Coronary artery (tissue), 2 donors: ENCODE measurements at regions not wholly inside any gene's neighbourhood (a gene's known extent, or its start where the extent isn't known, plus 50 kb on each side); places are given as distances from the start of the nearest gene placed in this dataset.

Experiments
- DNase-seq: peaks from one replicate; pipeline ENCODE4 v3.0.0-alpha.2; 2017; ENCODE audit warnings: low spot score
- H3K27ac ChIP-seq, 2 donors: fragments of 200-600 bp; sonication (generic); one replicate each; pipeline ENCODE4 v1.5.1; 2016 to 2019
- H3K4me3 ChIP-seq: fragments of 200-600 bp; sonication (generic); 2 replicates; pipeline ENCODE4 v1.5.1; 2016; ENCODE audit warnings: mild to moderate bottlenecking, moderate library complexity
- CTCF ChIP-seq: fragments of 200-600 bp; sonication (generic); IDR thresholded peaks from one replicate; pipeline ENCODE4 v1.5.1; 2019; ENCODE audit warnings: antibody characterized with exemption

GRCh38 chr12:17370621-17371020, 719.4 kb downstream of the RERGL start:
- H3K27ac ChIP-seq: no peak overlapping the region
- H3K4me3 ChIP-seq: no peak overlapping the region
- DNase-seq: no peak
- no peak for TF ChIP-seq CTCF

GRCh38 chr12:17369556-17369955, 720.4 kb downstream of the RERGL start:
- no peak for TF ChIP-seq CTCF

GRCh38 chr12:17361224-17361623, 728.8 kb downstream of the RERGL start:
- no peak for TF ChIP-seq CTCF
- DNase-seq: no peak
- Histone ChIP-seq H3K4me3 (no peak overlapping the region), H3K27ac (no peak overlapping the region)

More at GRCh38 chr12:17369556-17369955, 720.4 kb downstream of the RERGL start:
- no peak overlapping the region for H3K27ac ChIP-seq
- no peak for DNase-seq
- no peak overlapping the region for H3K4me3 ChIP-seq

- Histone ChIP-seq H3K4me3 (no peak overlapping the region), H3K27ac (no peak overlapping the region)
- DNase-seq: no peak
- no peak for TF ChIP-seq CTCF
Observed at GRCh38 chr12:17358835-17359234, 731.2 kb downstream of the RERGL start.

- Histone ChIP-seq H3K27ac (no peak overlapping the region), H3K4me3 (no peak overlapping the region)
- no peak for TF ChIP-seq CTCF
- no peak for DNase-seq
Observed at GRCh38 chr12:17357396-17357795, 732.6 kb downstream of the RERGL start.

- Histone ChIP-seq H3K27ac (no peak overlapping the region), H3K4me3 (no peak overlapping the region)
- no peak for DNase-seq
- TF ChIP-seq CTCF: no peak
Observed at GRCh38 chr12:17352164-17352563, 737.8 kb downstream of the RERGL start.

- Histone ChIP-seq H3K4me3 (no peak overlapping the region), H3K27ac (no peak overlapping the region)
- TF ChIP-seq CTCF: no peak
- DNase-seq: no peak
Observed at GRCh38 chr12:17348311-17348710, 741.7 kb downstream of the RERGL start.
